HG02763 (cell line): ENCODE measurements at regions not wholly inside any gene's neighbourhood (a gene's known extent, or its start where the extent isn't known, plus 50 kb on each side); places are given as distances from the start of the nearest gene placed in this dataset.

Experiments used
- ATAC-seq: cut with Tn5 transposase; IDR thresholded peaks from one replicate; pipeline ENCODE4 v1.9.1; 2021; ENCODE audit warnings: mild to moderate bottlenecking, moderate library complexity; ENCODE audit not compliant: unreplicated experiment

DNA sequence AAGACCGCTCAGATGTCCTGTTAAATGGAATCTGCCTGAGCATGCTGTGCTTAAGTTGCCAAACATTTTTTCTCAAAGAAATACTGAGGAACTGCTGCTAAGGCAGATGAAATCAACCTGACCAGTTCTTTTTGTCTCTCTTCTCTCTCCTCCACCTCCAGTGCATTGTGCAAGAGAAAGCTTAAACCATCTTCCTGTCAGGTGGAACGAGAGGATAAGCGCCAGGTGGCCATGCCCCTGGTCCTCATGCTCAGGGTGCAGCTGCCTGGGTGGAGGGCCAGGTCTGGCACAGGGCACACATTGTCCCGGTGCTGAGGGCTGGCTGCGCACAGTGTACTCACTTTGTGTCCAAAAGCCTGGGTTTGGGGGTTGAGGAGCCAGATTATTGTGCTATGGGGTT is 176.2 kb upstream of the TP63 start:
- no peak for ATAC-seq

DNA sequence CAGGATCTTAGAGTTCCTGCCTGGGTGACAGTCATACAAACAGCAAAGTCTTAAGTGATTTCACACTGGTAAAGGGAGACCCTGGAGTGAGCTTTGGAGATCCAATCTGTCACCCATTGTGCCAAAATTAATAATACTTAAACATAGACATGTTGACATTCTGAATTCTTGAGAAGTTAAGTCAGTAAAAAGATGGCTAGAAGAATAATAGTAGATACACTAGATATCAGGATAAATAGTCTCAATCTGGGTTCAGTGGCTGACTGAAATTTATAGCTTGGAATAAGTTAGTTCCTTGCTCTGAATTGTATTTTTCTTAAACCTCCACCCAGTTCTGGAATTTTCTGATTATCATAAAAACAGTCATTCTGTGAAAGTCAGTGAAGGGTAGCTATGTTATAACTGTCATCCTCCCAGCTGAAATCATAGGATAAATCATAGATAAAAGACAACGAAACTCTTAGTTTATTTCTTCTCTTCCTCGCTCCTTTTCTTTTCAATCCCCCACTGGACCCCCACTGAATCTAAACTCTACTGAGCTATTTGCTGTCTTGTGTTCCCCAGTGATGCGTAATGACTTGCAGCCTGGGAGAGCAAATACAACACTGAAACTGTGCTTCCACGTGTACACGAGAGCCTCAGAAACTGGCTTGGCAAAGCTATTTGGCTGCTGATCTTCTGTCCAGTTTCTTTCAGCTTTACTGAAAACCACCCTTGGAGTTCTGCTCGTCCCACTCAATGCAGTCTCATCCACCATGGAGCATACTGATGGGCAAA is 175.4 kb upstream of the TP63 start:
- no peak for ATAC-seq

DNA sequence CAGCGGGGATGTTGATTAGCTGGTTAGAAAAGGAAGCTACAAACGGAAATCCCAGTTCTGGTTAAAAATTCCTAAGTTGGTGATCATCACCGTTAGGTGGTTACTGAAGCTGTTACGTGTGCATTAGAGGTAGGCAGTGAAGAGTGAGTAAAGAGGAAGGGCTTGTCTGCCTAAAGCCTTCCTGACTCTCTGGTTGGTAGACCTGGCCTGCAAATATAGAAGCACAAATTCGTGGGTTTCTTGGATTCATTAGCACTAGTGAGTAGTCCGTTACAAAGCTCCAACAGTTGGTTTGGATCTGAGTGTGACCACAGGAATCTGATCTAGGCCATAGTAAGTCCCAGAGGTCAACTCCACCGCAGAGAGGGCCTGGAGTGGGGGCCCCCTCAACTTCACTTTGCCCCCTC is 174.0 kb upstream of the TP63 start:
- no peak for ATAC-seq

DNA sequence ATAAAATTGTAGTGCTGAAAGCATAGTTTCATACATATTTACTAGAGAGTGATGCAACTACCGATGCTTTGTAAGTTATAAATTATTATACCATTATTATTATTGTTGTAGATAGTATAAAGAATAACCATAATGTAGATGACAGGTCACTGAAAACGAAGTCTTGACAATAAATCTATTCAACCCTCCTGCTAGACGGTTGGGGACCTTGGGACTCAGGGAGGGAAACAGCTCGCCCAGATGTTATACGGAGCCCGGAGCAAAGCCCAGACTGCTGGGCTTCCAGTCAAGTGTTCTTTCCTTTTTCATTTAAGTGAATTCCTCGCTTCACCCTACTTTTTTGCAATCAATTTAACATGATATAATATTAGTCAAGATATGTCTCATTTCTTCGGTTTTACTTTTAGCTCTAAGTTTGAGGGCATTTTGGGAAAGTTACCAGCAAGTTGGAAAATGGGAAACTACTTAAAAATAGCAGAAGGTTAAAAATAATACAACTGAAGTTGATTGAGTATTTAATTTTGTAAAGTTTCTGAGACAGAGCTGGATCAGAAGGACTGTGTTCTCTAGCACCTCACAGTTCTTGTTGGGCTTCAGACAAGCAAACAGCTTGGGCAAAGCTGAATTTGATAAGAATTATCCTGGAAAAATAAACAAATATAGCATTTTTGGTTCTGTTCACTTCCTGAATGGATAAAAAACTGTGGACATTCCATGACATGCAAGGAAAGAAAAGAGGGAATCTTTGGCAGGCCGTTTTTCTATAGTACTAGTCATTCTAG is 173.4 kb upstream of the TP63 start:
- ATAC-seq, result no peak

DNA sequence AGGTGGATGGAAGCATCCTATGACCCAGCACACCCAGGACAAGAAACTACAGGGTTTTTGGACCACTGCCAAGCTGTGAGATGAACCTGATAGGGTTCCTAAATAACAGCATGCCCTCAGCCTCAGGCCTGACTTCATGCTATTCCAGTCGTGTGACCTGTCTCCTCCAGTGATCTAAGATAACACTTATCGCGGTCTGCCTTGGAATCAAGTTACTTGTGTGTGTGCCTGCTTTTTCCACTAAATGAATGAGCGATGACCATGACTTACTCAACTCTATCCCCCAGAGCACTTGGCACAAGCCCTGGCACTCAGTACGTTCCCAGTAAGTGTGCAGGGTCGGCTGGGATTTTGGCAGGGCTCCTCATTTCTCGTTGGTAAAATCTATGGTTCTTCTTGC is 172.7 kb upstream of the TP63 start:
- ATAC-seq, result no peak

DNA sequence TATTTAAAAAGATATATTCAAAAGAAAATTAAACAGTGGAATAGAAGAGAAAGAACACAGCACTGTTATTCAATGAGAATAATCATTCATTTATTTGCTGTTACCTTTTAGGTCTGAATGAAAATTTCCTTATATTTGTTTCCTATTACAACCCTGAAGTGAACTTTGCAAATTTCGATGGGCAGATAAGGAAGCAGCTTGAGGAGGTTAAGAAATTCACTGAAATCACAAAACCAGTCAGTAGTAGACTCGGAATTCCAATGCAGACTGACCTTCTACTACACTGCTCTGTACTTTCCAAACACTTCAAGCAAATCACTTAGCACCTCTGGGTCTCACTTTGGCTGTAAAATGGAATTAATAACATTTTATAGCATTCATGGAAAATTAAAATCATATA is 172.0 kb upstream of the TP63 start:
- ATAC-seq, result no peak

DNA sequence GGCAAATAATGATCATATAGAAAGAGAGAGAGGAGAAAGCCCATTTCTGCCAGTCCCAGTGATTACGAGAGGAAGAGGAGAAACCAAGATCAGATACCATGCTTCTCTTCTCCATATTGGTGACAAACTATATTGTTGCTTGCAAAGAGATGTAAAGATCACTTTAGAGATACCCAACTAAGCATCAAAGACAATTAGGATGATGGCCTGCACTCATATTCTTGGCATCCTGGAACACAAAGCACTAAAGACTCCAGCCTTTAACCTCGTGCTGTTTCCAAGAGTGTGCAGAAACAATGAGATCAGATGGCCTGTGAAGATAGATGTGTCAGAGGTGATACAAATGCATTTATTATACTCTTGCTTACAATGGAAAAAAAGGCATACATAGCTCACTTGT is 170.7 kb upstream of the TP63 start:
- no peak for ATAC-seq

DNA sequence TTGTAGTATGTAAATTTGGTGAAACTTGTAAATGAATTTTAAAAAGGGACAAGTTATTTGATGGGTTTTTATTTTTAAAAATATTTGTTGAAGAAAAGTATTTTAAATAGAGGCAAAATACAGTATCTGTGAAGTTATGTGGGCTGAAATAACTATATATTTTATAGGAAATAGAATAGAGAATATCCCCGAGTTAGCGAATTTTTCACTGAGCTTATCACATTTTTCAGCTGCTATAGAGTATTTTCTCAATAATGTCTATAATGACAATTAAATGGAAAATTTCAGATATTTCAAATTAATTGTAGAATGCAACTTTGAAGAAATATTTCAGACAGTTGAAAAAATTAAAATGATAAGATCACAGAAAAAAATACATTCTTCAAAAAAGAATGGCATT is 166.4 kb upstream of the TP63 start:
- no peak for ATAC-seq

DNA sequence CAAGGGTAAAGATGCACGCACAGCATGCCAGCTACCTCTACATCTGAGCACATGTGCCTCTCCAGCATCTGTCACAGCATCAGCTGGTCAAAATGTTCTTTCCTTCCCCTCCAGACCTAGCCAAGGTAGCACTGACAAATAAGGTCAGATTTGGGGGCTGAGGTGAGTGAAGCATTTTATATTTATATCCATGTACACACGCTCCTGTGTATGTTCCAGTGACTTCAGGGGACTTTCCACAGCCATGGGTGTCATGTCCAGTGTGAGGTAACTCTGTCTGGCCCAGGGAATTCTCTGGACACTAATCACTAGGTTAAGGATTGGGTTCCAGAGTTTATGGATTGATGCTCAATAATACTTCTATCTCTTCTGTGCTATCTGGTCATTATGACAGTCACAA is 165.2 kb upstream of the TP63 start:
- ATAC-seq, result no peak

DNA sequence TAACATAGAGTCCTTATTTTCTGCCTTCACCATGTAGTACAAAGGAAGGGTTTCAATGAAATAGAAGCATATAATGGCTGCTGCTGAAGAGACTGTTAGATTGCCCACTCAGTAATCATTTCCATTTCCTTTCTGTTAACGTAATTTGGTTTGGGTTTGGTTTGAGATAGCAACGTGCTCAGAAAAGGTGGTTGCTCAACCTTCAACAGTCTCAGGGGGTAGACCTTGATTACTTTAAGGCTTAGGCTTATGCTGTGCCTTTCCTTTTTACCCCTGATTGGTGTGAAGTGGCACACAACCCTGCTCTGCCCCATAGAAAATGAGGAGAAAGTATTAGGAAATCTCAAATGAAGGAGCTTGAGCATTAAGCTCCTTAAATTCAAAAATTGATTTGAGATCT is 163.7 kb upstream of the TP63 start:
- ATAC-seq, result no peak

DNA sequence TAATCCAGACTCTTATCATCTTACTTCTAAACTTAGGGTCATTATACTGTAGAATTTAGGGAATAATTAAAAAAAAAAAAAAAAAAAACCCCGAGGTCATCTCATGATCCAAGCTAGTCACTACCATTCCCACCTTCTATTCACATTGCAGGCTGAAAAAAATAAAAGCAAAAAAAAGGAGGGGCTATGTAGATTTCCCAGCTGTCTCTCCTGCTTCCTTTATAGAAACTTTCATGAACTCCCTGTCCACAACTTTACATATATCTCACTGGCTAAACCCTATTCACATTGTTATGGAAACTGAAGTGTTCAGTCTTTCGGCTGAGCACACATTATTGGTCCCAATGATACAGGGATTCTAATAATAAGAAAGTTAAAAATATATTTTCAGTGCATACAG is 156.2 kb upstream of the TP63 start:
- ATAC-seq, result no peak

DNA sequence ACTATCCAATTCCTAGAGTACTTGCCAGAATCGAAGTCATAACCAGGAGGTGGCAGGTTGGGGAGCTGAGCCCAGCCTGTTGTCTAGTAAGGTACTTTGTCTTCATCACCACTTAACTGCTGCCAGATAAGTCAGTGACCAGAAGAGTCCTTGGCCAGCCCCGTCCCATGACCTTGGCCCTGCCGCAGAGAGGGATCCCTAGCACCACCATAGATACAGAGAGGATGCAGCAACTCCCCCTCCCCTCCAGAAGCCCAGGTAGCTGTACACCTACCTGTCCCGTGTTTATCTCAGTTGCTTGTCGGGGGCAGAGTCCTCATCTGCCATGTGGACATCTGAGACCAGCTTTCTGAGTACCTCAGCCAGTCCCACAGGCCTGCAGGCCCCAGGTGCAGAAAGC is 153.6 kb upstream of the TP63 start:
- no peak for ATAC-seq

DNA sequence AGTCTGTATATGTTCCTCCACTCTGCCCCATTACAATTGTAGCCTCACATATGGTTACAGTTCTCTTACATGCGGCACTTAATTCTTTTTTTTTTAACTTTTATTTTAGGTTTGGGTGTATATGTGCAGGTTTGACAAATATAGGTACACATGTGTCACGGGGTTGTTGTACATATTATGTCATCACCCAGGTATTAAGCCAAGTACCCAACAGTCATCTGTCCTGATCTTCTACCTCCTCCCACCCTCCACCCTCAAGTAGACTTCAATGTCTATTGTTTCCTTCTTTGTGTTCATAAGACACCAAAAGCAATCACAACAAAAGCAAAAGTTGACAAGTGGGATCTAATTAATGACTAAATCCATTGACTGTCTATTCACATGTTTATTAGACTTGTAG is 144.6 kb upstream of the TP63 start:
- no peak for ATAC-seq

DNA sequence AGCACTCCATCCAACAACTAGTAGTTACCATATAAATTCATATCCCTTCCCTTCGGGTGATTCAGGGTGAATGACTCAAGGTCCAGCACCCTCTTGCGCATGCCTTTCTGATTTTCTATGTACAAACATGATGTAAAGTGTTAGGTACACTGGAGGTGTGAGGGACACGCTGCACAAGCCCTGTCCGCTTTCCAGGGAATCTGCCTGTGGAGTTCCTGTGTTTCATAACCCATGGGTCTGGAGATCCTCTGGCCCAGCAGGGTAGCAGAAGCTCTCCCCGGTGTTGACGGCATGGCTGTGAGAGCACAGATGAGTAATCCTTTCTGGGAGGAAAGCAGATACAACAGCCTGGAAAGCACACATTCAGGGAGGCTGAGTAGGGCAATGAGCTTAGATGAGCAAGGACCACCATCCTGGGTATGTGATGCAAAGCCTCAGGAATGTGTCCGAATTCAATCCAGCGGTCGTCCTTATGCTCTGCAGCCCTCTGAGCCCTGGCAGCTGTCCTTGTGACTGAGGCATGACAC is 142.9 kb upstream of the TP63 start:
- no peak for ATAC-seq

DNA sequence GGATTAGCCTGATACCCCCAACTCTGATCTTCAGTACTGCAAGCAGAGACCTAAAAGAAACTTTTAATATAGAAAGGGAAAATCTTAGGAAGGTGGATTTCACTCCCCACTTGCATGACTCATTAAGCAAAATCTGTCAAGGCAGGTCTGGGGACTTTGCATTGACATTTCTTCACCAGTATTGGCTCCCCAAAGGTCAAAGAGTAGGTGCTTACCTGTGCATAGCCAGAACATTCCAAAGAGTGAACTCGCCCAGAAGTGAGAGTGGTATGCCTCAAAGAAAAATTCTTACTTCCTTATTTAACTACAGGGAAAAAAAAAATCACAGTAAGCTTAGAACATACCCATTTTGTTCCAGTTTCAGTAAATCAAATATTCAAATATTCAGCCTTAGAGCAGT is 140.9 kb upstream of the TP63 start:
- no peak for ATAC-seq

DNA sequence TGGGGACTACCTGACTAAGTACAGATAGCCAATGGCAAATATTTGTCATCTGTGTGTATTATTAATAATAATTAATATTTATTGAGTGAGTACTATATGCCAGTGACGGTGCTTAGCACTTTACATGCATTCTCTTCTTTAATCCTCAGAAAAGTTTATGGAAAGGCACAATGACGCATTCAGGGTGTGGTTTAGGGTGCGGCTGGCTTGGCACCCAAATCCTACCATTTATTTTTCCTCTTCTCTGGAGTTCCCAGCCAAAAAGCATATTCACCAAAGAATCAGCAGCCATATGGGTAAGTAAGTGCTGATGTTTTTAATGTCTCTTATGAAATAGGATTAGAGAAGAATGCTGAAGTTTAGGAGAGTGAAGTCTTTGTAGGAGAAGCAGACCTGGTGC is 140.4 kb upstream of the TP63 start:
- no peak for ATAC-seq

DNA sequence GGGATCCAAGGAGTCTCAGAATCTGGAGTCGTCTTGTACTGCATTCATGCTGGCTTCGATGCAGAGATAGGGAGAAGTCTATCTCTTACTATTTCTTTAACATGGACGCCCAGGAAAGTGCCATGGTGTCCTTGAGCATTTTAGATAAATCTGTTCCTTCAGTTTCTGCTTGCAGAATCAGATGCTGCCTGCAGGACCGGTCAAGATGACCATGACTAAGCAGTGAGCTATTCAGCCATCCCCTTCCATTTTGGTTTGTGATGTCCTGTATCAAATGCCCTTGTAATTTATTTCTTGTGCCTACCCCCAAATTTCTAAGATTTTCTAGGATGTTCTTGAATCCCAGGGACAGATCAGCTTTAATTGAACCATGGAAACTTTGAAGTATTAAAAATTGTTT is 139.4 kb upstream of the TP63 start:
- no peak for ATAC-seq

DNA sequence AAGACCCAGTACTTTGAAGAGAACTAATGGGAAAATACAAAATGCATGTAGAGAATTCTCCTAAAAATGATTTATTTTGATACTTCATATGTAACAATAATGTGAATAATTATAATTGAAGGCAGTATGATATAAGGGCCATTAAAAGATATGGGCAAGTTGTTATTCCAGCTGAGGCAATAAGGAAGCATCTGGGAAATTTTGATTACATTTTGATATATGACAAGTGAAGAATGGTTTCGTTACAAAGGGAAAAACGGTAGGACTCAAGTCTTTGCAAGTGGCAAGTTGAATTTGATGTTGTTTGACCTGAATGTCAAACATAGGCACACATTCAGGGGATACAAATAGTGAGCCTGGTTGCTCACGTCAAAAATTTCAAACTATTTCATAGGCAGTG is 137.9 kb upstream of the TP63 start:
- ATAC-seq, result no peak

DNA sequence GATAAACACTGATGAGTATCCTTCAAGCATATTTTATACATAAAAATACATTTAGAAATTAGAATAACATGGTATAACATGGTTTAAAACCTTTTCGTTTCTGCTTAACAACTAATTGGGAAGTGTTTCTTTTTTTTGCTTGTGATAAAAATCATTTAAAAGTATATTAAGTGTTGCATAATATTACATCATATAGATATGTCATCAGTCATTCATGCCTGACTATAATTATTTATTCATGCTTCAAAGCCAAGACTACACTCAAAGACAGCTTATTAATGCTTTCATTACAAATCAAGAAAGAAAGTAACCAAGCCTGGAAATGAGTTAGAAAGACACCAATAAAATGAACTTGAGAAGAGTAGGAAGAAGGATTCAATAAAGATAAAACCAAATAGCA is 136.6 kb upstream of the TP63 start:
- no peak for ATAC-seq

DNA sequence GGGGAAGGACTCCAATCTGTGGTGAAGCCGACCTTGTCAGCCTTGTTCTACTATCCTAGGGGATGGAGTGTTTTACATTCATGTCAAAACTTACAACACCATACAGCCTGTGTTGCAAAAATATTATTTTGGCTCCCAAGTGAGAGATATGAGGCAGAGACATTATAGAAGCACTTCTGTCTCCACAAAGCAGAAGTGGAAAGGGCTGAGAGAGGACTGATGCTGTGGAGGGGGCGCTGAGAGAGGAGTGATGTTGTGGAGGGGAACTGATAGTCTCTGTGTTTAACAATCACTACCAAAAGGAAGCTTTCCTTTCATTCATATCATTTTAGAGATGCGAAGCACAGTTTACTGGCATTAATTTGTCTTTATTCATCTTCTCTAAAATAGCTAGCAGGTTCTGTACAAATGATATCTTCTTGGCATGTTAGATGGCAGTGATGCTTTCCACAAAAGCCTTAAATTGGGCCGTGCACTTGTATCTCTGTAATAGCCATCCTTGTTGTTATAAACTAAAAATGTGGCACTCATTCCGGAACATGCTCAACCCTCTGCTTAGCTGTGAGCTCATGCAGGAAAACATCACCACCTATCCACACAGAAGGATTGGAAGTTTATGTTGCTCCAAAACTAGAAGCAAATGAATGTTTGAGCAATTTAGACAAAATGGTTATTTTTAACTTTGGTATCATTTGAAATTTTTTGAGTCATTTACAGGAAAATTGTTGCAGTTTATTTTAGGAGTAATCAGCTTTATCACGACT is 134.6 kb upstream of the TP63 start:
- ATAC-seq, result no peak

DNA sequence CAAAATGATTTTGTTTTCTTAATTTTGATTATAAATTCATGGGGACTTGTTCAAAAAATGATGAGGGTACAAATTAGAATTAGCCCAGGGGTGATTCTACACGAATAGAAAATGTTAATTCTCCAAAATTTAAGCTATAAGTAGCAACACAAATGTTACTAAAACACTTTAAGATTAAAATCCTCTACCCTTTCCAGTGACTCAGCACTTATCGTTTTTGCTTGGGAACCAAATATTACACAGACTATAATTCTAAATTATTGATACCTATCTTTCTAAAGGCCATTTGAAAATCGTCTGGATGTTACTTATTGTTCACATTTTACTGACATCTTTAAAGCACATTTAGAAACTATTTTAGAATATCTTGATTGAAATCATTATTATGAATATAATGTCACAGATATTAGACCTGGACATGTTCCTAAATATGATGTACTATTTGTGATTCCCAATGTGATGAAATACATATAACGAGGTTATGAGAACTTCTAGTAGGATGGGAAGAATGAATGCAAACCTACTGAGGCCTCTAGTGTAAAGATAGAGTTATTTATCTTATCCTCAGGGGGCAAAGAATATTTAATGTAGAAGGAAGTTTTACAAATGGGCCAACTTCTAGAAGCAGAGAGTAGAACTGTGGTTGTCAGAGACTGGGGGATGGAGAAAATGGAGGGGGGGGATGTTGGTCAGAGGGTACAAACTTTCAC is 132.0 kb upstream of the TP63 start:
- no peak for ATAC-seq
